HEK293 (cell line): ENCODE measurements at regions not wholly inside any gene's neighbourhood (a gene's known extent, or its start where the extent isn't known, plus 50 kb on each side); places are given as distances from the start of the nearest gene placed in this dataset.

Source experiments
- CTCF ChIA-PET: fragments of 350-600 bp; formaldehyde crosslinking; extraction: SDS; loops from one replicate; lab custom pipeline; 2021; ENCODE audit warnings: antibody characterized with exemption; lab: Yijun Ruan, JAX
- POLR2A ChIA-PET: fragments of 300-600 bp; formaldehyde crosslinking; extraction: SDS; loops from one replicate; lab custom pipeline; 2020; ENCODE audit warnings: antibody characterized with exemption, inconsistent platforms; lab: Yijun Ruan, JAX
- H3K27ac ChIP-seq: fragments of 200-500 bp; sonication (Bioruptor generic); 2 replicates; pipeline ENCODE4 v1.5.1; 2014; ENCODE audit warnings: low read depth, low read length, control low read depth, inconsistent platforms; ENCODE audit errors: extremely low read depth
- H3K36me3 ChIP-seq, 2 experiments: fragments of 200-500 bp in 1 of 2; sonication (Bioruptor generic) in 1 of 2; 1 replicate in 1 of 2; 2 replicates in 1 of 2; pipeline ENCODE4 v1.5.1; 2014 to 2017; ENCODE audit warnings: inconsistent platforms in 2 of 2, low read length in 2 of 2; ENCODE audit not compliant: control insufficient read depth in 2 of 2, insufficient read depth in 1 of 2
- H3K4me1 ChIP-seq: fragments of 200-500 bp; sonication (Bioruptor generic); 2 replicates; pipeline ENCODE4 v1.5.1; 2014; ENCODE audit warnings: mild to moderate bottlenecking, low read length, inconsistent platforms; ENCODE audit not compliant: control insufficient read depth, insufficient read depth
- H3K4me3 ChIP-seq: 2 replicates; pipeline ENCODE4 v1.5.1; 2011; ENCODE audit warnings: low read depth, mild to moderate bottlenecking, control low read depth, low read length, moderate library complexity
- H3K9me3 ChIP-seq: fragments of 200-500 bp; sonication (Bioruptor generic); 2 replicates; pipeline ENCODE4 v1.5.1; 2014; ENCODE audit warnings: low read depth, low read length, inconsistent platforms; ENCODE audit not compliant: control insufficient read depth, insufficient read depth
- EGR2 ChIP-seq: fragments of 450-650 bp; formaldehyde crosslinking; IDR thresholded peaks from 2 replicates; pipeline ENCODE4 v1.5.1; 2016; ENCODE audit warnings: low read depth, missing biosample characterization, missing genetic modification characterization
- GLIS1 ChIP-seq: fragments of 450-650 bp; formaldehyde crosslinking; IDR thresholded peaks from 2 replicates; pipeline ENCODE4 v1.5.1; 2016; ENCODE audit warnings: missing biosample characterization, missing genetic modification characterization
- HOXA7 ChIP-seq: sonication (generic); formaldehyde crosslinking; IDR thresholded peaks from 2 replicates; pipeline ENCODE4 v1.8.1; 2022; ENCODE audit warnings: missing genetic modification reagents, borderline replicate concordance
- HOXC10 ChIP-seq: sonication (generic); formaldehyde crosslinking; IDR thresholded peaks from 2 replicates; pipeline ENCODE4 v1.8.1; 2023; ENCODE audit warnings: mild to moderate bottlenecking, missing genetic modification reagents
- OSR2 ChIP-seq: fragments of 450-650 bp; formaldehyde crosslinking; IDR thresholded peaks from 2 replicates; pipeline ENCODE4 v1.5.1; 2016; ENCODE audit warnings: missing biosample characterization, missing genetic modification characterization
- YY1 ChIP-seq: fragments of 450-650 bp; formaldehyde crosslinking; IDR thresholded peaks from 2 replicates; pipeline ENCODE4 v1.5.1; 2018; ENCODE audit warnings: missing biosample characterization, missing genetic modification characterization
- ZFP41 ChIP-seq: fragments of 450-650 bp; formaldehyde crosslinking; IDR thresholded peaks from 2 replicates; pipeline ENCODE4 v1.5.1; 2016; ENCODE audit warnings: missing biosample characterization, missing genetic modification characterization, borderline replicate concordance
- ZFP69B ChIP-seq: fragments of 450-650 bp; formaldehyde crosslinking; IDR thresholded peaks from 2 replicates; pipeline ENCODE4 v1.5.1; 2016; ENCODE audit warnings: missing biosample characterization, missing genetic modification characterization
- ZNF114 ChIP-seq: fragments of 450-650 bp; formaldehyde crosslinking; IDR thresholded peaks from 2 replicates; pipeline ENCODE4 v1.5.0; 2017; ENCODE audit warnings: missing biosample characterization, missing genetic modification characterization
- ZNF146 ChIP-seq: fragments of 450-650 bp; formaldehyde crosslinking; IDR thresholded peaks from 2 replicates; pipeline ENCODE4 v1.5.1; 2016; ENCODE audit warnings: missing biosample characterization, missing genetic modification characterization
- ZNF341 ChIP-seq: fragments of 450-650 bp; formaldehyde crosslinking; IDR thresholded peaks from 2 replicates; pipeline ENCODE4; 2016; ENCODE audit warnings: low read depth, missing biosample characterization, missing genetic modification characterization
- ZNF585B ChIP-seq: fragments of 450-650 bp; formaldehyde crosslinking; IDR thresholded peaks from 2 replicates; pipeline ENCODE4 v1.5.1; 2016; ENCODE audit warnings: missing biosample characterization, missing genetic modification characterization
- ZNF623 ChIP-seq: fragments of 450-650 bp; formaldehyde crosslinking; IDR thresholded peaks from 2 replicates; pipeline ENCODE4 v1.5.1; 2016; ENCODE audit warnings: missing biosample characterization, missing genetic modification characterization
- ZNF768 ChIP-seq: fragments of 450-650 bp; formaldehyde crosslinking; IDR thresholded peaks from 2 replicates; pipeline ENCODE4 v1.5.1; 2018; ENCODE audit warnings: missing biosample characterization, mild to moderate bottlenecking, missing genetic modification characterization
- ZNF785 ChIP-seq: fragments of 450-650 bp; formaldehyde crosslinking; IDR thresholded peaks from 2 replicates; pipeline ENCODE4 v1.5.1; 2016; ENCODE audit warnings: missing biosample characterization, missing genetic modification characterization
- TF ChIP-seq, protein P1 (sequence below): fragments of 450-650 bp; formaldehyde crosslinking; IDR thresholded peaks from 2 replicates; pipeline ENCODE4 v1.5.1; 2016; ENCODE audit warnings: missing biosample characterization, missing genetic modification characterization, borderline replicate concordance
- TF ChIP-seq, protein P2 (sequence below): fragments of 450-650 bp; formaldehyde crosslinking; IDR thresholded peaks from 2 replicates; pipeline ENCODE4 v1.5.1; 2016; ENCODE audit warnings: missing biosample characterization, missing genetic modification characterization

DNA sequence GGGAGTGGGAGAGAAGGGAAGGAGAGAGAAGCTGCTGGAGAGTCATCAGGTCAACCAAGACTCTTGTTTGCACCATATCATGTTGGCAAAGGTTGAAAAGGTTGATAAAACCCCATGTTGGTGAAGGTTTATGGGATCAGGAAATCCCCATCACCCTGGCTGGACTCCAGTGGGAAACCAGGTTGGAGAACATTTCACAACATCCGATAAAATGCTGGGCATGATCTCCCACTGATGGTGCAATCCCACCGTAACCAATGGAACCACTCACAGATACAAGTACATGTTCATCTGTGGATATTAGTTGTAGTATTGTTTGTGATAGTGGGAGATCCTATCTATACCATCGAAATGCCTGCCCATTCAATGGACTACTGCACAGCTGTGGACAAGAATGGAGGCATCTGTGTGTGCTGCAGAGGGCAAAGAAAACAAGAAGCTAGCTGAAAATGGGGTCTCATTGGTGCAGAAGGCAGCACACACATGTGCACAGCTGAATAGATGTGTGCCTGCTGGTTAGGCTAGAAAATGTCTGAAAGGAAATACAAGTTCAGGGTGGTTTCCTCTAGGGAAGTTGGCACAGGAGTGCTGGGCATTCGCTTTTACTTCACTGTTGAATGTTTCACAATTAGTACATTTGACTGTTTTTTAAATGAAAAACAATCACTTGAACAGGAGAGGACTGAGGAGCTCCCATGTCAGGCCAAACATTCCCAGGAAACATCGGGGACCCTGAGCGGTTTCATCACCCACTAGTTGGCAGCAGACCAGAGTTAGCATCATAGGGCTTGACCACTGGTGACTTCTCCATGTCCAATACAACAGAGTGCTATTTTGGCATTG is 80.4 kb upstream of the MGMT start (continued):
- TF ChIP-seq HOXC10: no peak
- TF ChIP-seq, all 188 proteins: peak for 0

DNA sequence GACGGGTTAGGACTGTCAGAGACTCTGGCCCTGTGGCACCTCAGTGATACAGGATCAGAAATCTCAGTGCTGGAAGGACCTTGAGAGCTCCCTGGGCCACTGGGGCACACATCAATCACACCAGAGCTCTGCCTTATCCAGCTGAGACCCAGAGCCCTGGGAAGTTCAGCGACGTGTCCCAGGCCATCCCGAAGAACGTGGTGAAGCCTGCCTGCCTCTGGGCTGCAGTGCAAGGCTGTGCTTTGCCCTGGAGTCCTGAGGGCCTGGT is 79.8 kb upstream of the MGMT start:
- H3K4me3 ChIP-seq: no peak overlapping the region
- H3K36me3 ChIP-seq: no peaks in the 10 kb centered on the region
- CTCF ChIA-PET: no interaction called here
- H3K27ac ChIP-seq: no peak overlapping the region
- no peaks in the 10 kb centered on the region for H3K4me1 ChIP-seq
- POLR2A ChIA-PET: no interaction called here
- TF ChIP-seq ZNF146 (tag by site-specific recombination) (no peak), YY1 (tag by site-specific recombination) (no peak), ZNF623 (tag by site-specific recombination) (no peak), ZNF341 (tag by site-specific recombination) (no peak), OSR2 (no peak), ZNF785 (no peak), HOXA7 (CRISPR knock-in tag) (no peak), GLIS1 (tag by site-specific recombination) (no peak), ZNF768 (tag by site-specific recombination) (no peak)
- TF ChIP-seq, all 188 proteins: peak for 0
- H3K9me3 ChIP-seq: no peaks in the 10 kb centered on the region

DNA sequence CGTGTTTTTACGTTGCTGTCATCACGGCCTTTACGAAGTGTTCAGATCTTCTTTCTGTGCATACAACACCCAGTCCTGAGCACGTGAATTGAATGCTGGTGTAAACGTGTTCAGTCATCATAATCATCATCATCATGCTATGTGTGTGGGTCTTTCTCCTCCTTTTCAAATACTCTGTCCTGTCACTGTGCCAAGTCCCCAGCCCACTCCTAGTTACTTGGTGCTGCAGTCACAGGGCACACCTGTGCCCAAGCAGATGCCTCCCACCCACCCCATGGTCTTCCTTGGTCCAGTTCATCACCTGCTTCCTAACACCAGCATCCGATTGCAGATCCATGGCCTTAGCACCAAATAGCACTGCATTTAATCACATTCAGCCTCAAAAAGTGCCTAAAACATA is 78.6 kb upstream of the MGMT start:
- no peaks in the 10 kb centered on the region for H3K36me3 ChIP-seq
- no peak overlapping the region for H3K27ac ChIP-seq
- TF ChIP-seq ZFP41 (tag by site-specific recombination): no peak
- TF ChIP-seq YY1 (tag by site-specific recombination): no peak
- no peak for TF ChIP-seq ZNF114
- TF ChIP-seq ZFP69B (tag by site-specific recombination): no peak
- TF ChIP-seq, protein P1, sequence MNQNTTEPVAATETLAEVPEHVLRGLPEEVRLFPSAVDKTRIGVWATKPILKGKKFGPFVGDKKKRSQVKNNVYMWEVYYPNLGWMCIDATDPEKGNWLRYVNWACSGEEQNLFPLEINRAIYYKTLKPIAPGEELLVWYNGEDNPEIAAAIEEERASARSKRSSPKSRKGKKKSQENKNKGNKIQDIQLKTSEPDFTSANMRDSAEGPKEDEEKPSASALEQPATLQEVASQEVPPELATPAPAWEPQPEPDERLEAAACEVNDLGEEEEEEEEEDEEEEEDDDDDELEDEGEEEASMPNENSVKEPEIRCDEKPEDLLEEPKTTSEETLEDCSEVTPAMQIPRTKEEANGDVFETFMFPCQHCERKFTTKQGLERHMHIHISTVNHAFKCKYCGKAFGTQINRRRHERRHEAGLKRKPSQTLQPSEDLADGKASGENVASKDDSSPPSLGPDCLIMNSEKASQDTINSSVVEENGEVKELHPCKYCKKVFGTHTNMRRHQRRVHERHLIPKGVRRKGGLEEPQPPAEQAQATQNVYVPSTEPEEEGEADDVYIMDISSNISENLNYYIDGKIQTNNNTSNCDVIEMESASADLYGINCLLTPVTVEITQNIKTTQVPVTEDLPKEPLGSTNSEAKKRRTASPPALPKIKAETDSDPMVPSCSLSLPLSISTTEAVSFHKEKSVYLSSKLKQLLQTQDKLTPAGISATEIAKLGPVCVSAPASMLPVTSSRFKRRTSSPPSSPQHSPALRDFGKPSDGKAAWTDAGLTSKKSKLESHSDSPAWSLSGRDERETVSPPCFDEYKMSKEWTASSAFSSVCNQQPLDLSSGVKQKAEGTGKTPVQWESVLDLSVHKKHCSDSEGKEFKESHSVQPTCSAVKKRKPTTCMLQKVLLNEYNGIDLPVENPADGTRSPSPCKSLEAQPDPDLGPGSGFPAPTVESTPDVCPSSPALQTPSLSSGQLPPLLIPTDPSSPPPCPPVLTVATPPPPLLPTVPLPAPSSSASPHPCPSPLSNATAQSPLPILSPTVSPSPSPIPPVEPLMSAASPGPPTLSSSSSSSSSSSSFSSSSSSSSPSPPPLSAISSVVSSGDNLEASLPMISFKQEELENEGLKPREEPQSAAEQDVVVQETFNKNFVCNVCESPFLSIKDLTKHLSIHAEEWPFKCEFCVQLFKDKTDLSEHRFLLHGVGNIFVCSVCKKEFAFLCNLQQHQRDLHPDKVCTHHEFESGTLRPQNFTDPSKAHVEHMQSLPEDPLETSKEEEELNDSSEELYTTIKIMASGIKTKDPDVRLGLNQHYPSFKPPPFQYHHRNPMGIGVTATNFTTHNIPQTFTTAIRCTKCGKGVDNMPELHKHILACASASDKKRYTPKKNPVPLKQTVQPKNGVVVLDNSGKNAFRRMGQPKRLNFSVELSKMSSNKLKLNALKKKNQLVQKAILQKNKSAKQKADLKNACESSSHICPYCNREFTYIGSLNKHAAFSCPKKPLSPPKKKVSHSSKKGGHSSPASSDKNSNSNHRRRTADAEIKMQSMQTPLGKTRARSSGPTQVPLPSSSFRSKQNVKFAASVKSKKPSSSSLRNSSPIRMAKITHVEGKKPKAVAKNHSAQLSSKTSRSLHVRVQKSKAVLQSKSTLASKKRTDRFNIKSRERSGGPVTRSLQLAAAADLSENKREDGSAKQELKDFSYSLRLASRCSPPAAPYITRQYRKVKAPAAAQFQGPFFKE: no peak
- no peak for TF ChIP-seq EGR2 (tag by site-specific recombination)
- no peak for TF ChIP-seq ZNF585B (tag by site-specific recombination)
- TF ChIP-seq, protein P2, sequence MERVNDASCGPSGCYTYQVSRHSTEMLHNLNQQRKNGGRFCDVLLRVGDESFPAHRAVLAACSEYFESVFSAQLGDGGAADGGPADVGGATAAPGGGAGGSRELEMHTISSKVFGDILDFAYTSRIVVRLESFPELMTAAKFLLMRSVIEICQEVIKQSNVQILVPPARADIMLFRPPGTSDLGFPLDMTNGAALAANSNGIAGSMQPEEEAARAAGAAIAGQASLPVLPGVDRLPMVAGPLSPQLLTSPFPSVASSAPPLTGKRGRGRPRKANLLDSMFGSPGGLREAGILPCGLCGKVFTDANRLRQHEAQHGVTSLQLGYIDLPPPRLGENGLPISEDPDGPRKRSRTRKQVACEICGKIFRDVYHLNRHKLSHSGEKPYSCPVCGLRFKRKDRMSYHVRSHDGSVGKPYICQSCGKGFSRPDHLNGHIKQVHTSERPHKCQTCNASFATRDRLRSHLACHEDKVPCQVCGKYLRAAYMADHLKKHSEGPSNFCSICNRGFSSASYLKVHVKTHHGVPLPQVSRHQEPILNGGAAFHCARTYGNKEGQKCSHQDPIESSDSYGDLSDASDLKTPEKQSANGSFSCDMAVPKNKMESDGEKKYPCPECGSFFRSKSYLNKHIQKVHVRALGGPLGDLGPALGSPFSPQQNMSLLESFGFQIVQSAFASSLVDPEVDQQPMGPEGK: no peak
- TF ChIP-seq, all 188 proteins: peak for 0
- POLR2A ChIA-PET: no interaction called here
- no peaks in the 10 kb centered on the region for H3K4me1 ChIP-seq
- no peaks in the 10 kb centered on the region for H3K9me3 ChIP-seq
- no peak overlapping the region for H3K4me3 ChIP-seq
- CTCF ChIA-PET: no interaction called here
